ENCODE measurements at regions not wholly inside any gene's neighbourhood (a gene's known extent, or its start where the extent isn't known, plus 50 kb on each side); places are given as distances from the start of the nearest gene placed in this dataset.
A peak's percentile ranks its signal among the peaks of the same experiment; 100 is the strongest.

DNA sequence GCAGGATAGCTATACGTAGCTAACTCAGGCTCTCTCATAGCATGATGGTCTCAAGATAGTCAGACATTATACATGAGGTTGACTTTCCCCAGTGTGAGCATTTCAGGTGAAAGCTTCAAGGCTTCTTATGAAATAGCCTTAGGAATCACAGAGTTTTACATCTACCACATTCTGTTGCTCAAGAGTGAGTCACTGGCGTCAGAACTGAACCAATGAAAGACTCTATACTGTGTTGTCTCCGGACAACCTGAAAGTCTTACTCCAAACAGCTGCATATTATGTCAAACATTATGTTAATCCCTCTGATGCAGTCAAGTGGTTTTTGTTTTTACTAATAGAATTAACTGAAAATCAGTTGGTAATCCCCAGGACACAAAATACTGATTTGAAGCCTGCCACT, 79.8 kb upstream of the TRDN start:
- Mint-ChIP-seq H3K4me1 (ENCODE audit: low read depth, unreplicated experiment) (no peaks in the 10 kb centered on the region), H3K27me3 (ENCODE audit: unreplicated experiment) (no peaks in the 10 kb centered on the region), H3K36me3 (ENCODE audit: unreplicated experiment) (no peaks in the 10 kb centered on the region), H3K4me3 (ENCODE audit: unreplicated experiment) (no peak overlapping the region), H3K9me3 (ENCODE audit: unreplicated experiment) (no peaks in the 10 kb centered on the region), H3K27ac (ENCODE audit: unreplicated experiment) (no peak overlapping the region)
- TF ChIP-seq CTCF (IDR thresholded peaks at IDR 0.05; ENCODE audit: partially characterized antibody, unreplicated experiment): no peak
- DNase-seq: no peak

DNA sequence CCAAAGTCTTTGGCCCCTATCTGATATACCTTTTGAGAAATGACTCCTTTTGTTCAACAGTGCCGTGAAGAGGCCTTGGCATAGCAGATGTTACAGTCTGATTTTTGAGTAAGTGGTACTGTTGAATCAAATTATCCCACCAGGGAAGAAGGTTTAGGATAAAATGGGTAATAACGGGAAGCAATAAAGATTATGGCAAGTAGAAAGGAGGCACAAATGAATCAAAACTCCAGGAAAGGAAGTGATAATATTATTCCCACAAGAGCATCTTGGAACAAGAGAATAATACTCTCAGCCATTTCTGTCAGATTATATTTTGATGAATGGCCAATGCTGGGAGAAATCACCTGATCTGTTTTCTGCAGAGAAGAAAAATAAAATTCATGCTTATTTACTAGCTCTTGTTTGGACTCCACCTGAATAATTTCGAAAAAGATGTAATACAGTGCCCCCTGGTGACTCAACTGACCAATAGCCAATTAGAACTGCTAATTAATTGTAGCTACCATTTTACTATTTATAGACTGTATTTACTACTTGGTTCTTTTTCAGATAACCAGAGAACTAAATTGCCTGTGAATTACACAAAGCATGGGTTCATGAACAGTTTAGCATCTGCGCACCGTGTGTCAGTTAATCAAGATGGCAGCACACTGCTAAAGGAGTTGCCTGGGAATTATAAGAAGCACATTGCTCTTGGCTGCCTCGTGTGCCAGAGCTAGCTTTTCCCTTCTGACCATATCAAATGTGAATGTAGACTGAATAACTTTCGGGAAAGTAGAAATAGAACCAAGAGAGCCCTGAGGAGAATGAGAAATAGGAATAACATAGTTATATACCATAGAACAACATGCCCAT, 78.5 kb upstream of the TRDN start:
- H3K9me3 Mint-ChIP-seq (ENCODE audit: unreplicated experiment): no peaks in the 10 kb centered on the region
- H3K36me3 Mint-ChIP-seq (ENCODE audit: unreplicated experiment): no peaks in the 10 kb centered on the region
- DNase-seq: no peak
- no peaks in the 10 kb centered on the region for H3K27me3 Mint-ChIP-seq (ENCODE audit: unreplicated experiment)
- H3K4me1 Mint-ChIP-seq (ENCODE audit: low read depth, unreplicated experiment): no peaks in the 10 kb centered on the region
- no peak overlapping the region for H3K4me3 Mint-ChIP-seq (ENCODE audit: unreplicated experiment)
- H3K27ac Mint-ChIP-seq (ENCODE audit: unreplicated experiment): no peak overlapping the region
- peak; percentile 88 for TF ChIP-seq CTCF (IDR thresholded peaks at IDR 0.05; ENCODE audit: partially characterized antibody, unreplicated experiment)

DNA sequence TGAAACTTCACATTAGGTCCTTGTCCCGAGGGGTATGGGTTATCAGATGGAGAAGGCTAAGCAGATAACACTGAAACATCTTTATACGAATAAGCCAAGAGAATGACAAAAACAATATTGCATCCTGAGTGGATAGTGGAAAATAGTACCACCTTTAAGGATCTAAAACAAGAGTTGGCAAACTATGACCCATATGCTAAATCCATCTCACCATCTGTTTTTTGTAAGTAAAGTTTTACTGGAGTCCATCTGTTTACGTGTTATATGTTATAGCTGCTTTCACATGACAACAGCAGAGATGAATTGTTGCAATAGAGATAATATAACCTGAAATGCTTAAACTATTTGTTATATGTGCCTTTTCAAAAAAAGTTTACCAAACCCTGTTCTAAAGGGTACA, 76.1 kb upstream of the TRDN start:
- no peak overlapping the region for H3K27ac Mint-ChIP-seq (ENCODE audit: unreplicated experiment)
- H3K4me3 Mint-ChIP-seq (ENCODE audit: unreplicated experiment): no peak overlapping the region
- no peak for DNase-seq
- no peaks in the 10 kb centered on the region for H3K9me3 Mint-ChIP-seq (ENCODE audit: unreplicated experiment)
- no peaks in the 10 kb centered on the region for H3K4me1 Mint-ChIP-seq (ENCODE audit: low read depth, unreplicated experiment)
- no peaks in the 10 kb centered on the region for H3K27me3 Mint-ChIP-seq (ENCODE audit: unreplicated experiment)
- no peak for TF ChIP-seq CTCF (IDR thresholded peaks at IDR 0.05; ENCODE audit: partially characterized antibody, unreplicated experiment)
- no peaks in the 10 kb centered on the region for H3K36me3 Mint-ChIP-seq (ENCODE audit: unreplicated experiment)

DNA sequence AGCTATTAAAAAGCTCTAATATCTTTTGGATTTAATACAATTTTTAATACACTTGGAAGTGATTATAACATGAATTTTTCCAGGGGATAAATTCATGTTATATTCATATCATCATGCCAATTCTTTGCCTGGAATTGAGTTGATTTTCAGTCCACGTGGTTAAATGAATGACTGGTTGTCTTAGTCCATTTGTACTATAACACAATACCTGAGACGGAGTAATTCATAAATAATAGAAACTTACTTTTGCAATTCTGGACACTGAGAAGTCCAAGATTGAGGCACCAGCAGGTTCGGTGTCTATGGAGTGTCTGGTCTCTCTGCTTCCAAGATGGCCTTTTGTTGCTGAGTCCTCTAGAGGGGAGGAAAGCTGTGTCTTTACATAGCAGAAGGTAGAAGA, 66.2 kb upstream of the TRDN start:
- Mint-ChIP-seq H3K27ac (ENCODE audit: unreplicated experiment) (no peak overlapping the region), H3K27me3 (ENCODE audit: unreplicated experiment) (no peaks in the 10 kb centered on the region), H3K36me3 (ENCODE audit: unreplicated experiment) (no peaks in the 10 kb centered on the region), H3K4me3 (ENCODE audit: unreplicated experiment) (no peak overlapping the region), H3K9me3 (ENCODE audit: unreplicated experiment) (no peaks in the 10 kb centered on the region), H3K4me1 (ENCODE audit: low read depth, unreplicated experiment) (no peaks in the 10 kb centered on the region)
- TF ChIP-seq CTCF (IDR thresholded peaks at IDR 0.05; ENCODE audit: partially characterized antibody, unreplicated experiment): no peak
- no peak for DNase-seq

DNA sequence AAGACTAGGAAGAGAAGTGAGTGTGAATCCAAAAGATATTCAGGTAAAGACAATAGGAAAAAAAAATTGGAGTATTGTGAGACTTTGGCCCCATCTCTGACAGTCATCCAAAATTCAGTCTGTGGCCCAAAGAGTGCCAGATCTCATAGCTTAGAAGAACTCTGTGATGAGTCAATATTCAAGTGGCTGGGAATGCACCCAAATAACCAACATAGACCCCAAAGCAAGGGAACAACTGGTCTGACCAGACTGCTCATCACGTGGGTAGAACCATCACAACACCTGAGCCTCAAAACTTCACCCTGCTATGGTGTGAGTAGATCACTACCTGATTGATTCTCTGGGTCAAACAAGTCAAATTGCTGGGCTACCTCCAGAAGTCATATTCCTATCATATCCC, 51.1 kb upstream of the TRDN start:
- no peak for TF ChIP-seq CTCF (IDR thresholded peaks at IDR 0.05; ENCODE audit: partially characterized antibody, unreplicated experiment)
- Mint-ChIP-seq H3K9me3 (ENCODE audit: unreplicated experiment) (no peaks in the 10 kb centered on the region), H3K4me1 (ENCODE audit: low read depth, unreplicated experiment) (no peaks in the 10 kb centered on the region), H3K36me3 (ENCODE audit: unreplicated experiment) (no peaks in the 10 kb centered on the region), H3K4me3 (ENCODE audit: unreplicated experiment) (no peak overlapping the region), H3K27ac (ENCODE audit: unreplicated experiment) (no peak overlapping the region), H3K27me3 (ENCODE audit: unreplicated experiment) (no peaks in the 10 kb centered on the region)
- DNase-seq: no peak

All from glutamatergic neuron (in vitro differentiated cells).